HepG2 (cell line): ENCODE measurements at regions not wholly inside any gene's neighbourhood (a gene's known extent, or its start where the extent isn't known, plus 50 kb on each side); places are given as distances from the start of the nearest gene placed in this dataset.

Experiments
- ZNF576 ChIP-seq: sonication (generic); formaldehyde crosslinking; IDR thresholded peaks from 2 replicates; pipeline ENCODE4 v1.4.0; 2020; ENCODE audit warnings: mild to moderate bottlenecking, missing genetic modification reagents
- TF ChIP-seq, protein P1 (sequence below): sonication (generic); formaldehyde crosslinking; IDR thresholded peaks from 2 replicates; pipeline ENCODE4 v1.5.0; 2020; ENCODE audit warnings: mild to moderate bottlenecking, missing genetic modification reagents, moderate library complexity
- TF ChIP-seq, protein P2 (sequence below): IDR thresholded peaks from 2 replicates; pipeline ENCODE4 v1.6.1; 2012; ENCODE audit warnings: inconsistent platforms

DNA sequence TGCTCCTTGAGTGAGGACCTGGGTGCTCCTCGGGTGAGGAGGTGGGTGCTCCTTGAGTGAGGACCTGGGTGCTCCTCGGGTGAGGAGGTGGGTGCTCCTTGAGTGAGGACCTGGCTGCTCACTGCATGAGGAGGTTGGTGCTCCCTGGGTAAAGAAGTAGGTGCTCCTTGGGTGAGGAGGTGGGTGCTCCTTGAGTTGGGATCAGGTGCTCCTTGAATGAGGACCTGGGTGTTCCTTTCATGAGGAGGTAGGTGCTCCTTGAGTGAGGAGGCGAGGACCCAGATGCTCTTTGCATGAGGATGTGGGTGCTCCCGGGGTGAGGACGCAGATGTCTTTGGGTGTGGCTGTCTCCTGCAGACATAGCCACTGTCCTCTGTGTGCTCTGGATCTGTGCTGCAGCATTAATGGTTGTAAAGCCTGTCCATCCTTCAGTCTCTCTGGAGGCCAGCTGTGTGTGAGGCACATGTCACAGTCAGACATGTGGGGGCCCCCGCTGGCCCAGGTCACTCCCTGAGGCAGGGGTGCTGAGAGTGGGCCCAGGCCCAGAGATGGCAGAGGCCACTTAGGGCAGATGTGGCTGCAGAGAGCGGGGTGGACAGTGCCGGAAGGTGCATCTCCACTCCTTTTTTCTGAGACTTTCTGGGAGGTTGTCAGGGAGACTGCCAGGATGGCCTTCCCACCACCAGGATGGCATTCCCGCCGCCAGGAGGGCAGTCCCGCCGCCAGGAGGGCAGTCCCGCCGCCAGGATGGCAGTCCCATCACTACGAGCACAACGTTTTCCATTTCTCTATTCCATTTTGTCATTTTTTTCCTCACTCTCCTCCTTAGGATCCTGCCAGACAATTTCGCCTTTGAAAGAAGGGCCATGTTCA is 101.8 kb downstream of the HMX1 start:
- TF ChIP-seq, protein P1, sequence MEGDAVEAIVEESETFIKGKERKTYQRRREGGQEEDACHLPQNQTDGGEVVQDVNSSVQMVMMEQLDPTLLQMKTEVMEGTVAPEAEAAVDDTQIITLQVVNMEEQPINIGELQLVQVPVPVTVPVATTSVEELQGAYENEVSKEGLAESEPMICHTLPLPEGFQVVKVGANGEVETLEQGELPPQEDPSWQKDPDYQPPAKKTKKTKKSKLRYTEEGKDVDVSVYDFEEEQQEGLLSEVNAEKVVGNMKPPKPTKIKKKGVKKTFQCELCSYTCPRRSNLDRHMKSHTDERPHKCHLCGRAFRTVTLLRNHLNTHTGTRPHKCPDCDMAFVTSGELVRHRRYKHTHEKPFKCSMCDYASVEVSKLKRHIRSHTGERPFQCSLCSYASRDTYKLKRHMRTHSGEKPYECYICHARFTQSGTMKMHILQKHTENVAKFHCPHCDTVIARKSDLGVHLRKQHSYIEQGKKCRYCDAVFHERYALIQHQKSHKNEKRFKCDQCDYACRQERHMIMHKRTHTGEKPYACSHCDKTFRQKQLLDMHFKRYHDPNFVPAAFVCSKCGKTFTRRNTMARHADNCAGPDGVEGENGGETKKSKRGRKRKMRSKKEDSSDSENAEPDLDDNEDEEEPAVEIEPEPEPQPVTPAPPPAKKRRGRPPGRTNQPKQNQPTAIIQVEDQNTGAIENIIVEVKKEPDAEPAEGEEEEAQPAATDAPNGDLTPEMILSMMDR: no peak
- no peak for TF ChIP-seq ZNF576 (CRISPR knock-in tag)
- TF ChIP-seq, protein P2, sequence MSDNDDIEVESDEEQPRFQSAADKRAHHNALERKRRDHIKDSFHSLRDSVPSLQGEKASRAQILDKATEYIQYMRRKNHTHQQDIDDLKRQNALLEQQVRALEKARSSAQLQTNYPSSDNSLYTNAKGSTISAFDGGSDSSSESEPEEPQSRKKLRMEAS: no peak
